ENCODE measurements at regions not wholly inside any gene's neighbourhood (a gene's known extent, or its start where the extent isn't known, plus 50 kb on each side); places are given as distances from the start of the nearest gene placed in this dataset.

GRCh38 chr11:32221476-32222032, 130.7 kb downstream of the RCN1 start:
- Mint-ChIP-seq H3K4me1 (no peaks in the 10 kb centered on the region), H3K36me3 (no peaks in the 10 kb centered on the region), H3K4me3 (no peak overlapping the region), H3K27me3 (peaks cover 8% of the 10 kb centered on the region), H3K9me3 (peaks cover 2% of the 10 kb centered on the region), H3K27ac (no peak overlapping the region)
- no peak for ATAC-seq (ENCODE audit: low read depth)
- DNase-seq (ENCODE audit: low spot score in 2 of 2) = no peak

DNA sequence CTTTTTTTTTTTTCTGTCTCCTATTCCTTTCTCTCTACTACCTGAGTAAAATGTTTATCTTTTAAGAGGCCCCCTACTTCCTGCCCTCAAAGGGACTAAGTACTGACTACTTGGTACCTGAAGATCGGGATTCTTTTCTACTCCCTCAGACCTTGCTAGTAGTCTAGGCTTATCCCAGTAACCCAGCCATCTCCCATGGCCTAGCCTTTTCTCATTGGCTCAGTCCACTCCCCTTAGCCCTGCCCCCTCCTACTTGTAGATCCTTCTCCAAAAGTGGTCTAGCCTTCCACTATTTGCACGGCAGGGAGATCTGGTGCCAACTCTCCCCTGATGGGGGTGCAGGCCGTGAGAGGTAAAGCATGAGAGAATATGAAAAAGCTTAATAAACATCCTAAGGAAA, 133.7 kb downstream of the RCN1 start:
- Mint-ChIP-seq H3K4me3 (no peak overlapping the region), H3K27ac (no peak overlapping the region), H3K36me3 (no peaks in the 10 kb centered on the region), H3K9me3 (peaks cover under 1% of the 10 kb centered on the region), H3K27me3 (peaks cover 8% of the 10 kb centered on the region), H3K4me1 (no peaks in the 10 kb centered on the region)
- no peak for ATAC-seq (ENCODE audit: low read depth)
- no peak for DNase-seq (ENCODE audit: low spot score in 2 of 2)

- Mint-ChIP-seq H3K4me1 (no peaks in the 10 kb centered on the region), H3K9me3 (no peaks in the 10 kb centered on the region), H3K27ac (no peak overlapping the region), H3K36me3 (no peaks in the 10 kb centered on the region), H3K4me3 (no peak overlapping the region), H3K27me3 (peaks cover 9% of the 10 kb centered on the region)
- DNase-seq (ENCODE audit: low spot score in 2 of 2) (no peak), ATAC-seq (ENCODE audit: low read depth) (no peak)
These were observed 134.9 kb downstream of the RCN1 start for GRCh38 chr11:32225571-32226285.

DNA sequence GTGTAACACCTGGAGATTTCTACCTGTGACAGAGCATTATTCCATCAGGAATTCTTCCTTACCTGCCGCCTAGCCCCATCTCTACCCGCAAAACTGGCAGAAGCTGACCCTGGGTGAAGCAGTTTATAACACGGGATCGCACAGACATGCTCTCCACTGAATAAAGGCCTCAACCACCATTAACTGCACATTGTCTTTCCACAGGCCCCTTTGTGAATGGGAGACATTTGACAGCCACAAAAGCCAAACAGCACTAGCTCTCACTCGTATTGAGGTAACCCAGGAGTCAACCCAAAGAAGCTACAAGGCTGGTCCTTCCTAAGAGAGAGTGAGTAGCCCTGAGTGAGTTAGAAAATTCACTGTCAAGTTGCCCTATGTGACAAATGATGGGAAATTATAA, 135.6 kb downstream of the RCN1 start:
- no peaks in the 10 kb centered on the region for H3K4me1 Mint-ChIP-seq
- DNase-seq (ENCODE audit: low spot score in 2 of 2) (no peak), ATAC-seq (ENCODE audit: low read depth) (no peak)
- H3K4me3 Mint-ChIP-seq = no peak overlapping the region
- no peaks in the 10 kb centered on the region for H3K36me3 Mint-ChIP-seq
- H3K9me3 Mint-ChIP-seq = no peaks in the 10 kb centered on the region
- H3K27ac Mint-ChIP-seq = no peak overlapping the region
- peaks cover 9% of the 10 kb centered on the region for H3K27me3 Mint-ChIP-seq

DNA sequence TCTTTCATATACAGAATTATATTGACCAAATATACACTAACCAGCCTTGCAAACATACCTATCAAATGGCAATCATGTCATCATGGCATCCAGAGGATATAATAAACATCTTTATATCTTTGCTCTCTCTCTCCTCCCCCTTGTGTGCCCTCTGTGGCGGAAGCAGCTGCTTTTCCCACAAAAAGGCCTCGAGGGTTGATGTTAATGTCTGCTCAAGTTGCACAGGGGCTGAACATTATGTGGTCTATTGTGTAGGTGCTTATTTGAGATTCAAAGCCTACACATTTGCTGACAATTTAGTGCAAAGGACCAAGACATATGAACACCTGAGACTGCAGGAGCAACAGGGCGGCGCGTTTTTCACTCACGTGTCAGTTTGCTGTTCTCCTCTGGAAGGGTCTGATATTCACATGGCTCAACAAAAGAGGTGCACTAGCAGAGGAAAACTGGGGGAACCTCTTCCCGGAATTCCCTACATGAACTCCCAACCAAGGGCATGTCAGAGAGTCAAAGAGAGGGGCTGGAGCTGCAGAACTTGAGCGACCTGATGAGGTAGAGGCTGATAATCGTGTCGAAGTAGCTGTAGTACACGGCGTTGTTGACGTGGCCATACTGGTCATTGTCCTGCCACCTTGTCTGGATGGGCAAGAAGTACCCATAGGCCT, 138.8 kb downstream of the RCN1 start:
- H3K4me3 Mint-ChIP-seq = no peak overlapping the region
- ATAC-seq (ENCODE audit: low read depth) (no peak), DNase-seq (ENCODE audit: low spot score in 2 of 2) (no peak)
- no peaks in the 10 kb centered on the region for H3K9me3 Mint-ChIP-seq
- H3K4me1 Mint-ChIP-seq = no peaks in the 10 kb centered on the region
- H3K27ac Mint-ChIP-seq = no peak overlapping the region
- H3K27me3 Mint-ChIP-seq = peaks cover 20% of the 10 kb centered on the region
- H3K36me3 Mint-ChIP-seq = no peaks in the 10 kb centered on the region

- H3K27ac Mint-ChIP-seq = no peak overlapping the region
- peaks cover 17% of the 10 kb centered on the region for H3K27me3 Mint-ChIP-seq
- no peak overlapping the region for H3K4me3 Mint-ChIP-seq
- no peaks in the 10 kb centered on the region for H3K4me1 Mint-ChIP-seq
- H3K36me3 Mint-ChIP-seq = no peaks in the 10 kb centered on the region
- no peaks in the 10 kb centered on the region for H3K9me3 Mint-ChIP-seq
- DNase-seq (ENCODE audit: low spot score in 2 of 2) (no peak), ATAC-seq (ENCODE audit: low read depth) (no peak)
These were observed 141.1 kb downstream of the RCN1 start for GRCh38 chr11:32231909-32232493.

DNA sequence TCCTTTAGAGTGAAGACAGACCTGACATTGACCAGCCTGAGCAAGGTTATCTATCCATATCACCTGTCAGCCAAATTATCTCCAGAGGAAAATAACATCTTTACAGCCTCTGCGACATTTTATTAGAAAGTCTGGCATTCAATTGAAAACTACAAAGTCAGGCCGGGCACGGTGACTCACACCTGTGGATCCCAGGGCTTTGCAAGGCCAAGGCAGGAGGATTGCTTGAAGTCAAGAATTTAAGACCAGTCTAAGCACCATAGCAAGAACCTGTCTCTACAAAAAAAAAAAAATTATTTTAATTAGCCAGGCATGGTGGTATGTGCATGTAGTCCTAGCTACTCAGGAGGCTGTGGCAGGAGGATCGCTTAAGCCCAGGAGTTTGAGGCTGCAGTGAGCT, 141.6 kb downstream of the RCN1 start:
- DNase-seq (ENCODE audit: low spot score in 2 of 2) (no peak), ATAC-seq (ENCODE audit: low read depth) (no peak)
- Mint-ChIP-seq H3K36me3 (no peaks in the 10 kb centered on the region), H3K4me3 (no peak overlapping the region), H3K4me1 (no peaks in the 10 kb centered on the region), H3K9me3 (no peaks in the 10 kb centered on the region), H3K27me3 (peaks cover 17% of the 10 kb centered on the region), H3K27ac (no peak overlapping the region)

DNA sequence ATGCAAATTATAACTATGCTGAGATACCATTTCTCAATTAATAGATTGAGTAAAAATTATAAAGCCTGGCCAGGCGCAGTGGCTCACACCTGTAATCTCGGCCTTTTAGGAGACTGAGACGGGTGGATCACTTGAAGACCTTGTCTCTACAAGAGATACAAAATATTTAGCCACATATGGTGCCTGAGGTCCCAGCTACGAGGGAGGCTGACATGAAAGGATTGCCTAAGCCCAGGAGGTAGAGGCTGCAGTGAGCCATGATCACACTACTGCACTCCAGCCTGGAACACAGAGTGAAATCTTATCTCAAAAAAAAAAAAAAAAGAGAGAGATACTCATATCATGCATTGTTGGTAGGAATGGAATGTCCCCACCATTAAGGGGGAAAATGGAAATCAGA, 142.4 kb downstream of the RCN1 start:
- ATAC-seq (ENCODE audit: low read depth) (no peak), DNase-seq (ENCODE audit: low spot score in 2 of 2) (no peak)
- H3K4me1 Mint-ChIP-seq = no peaks in the 10 kb centered on the region
- H3K36me3 Mint-ChIP-seq = no peaks in the 10 kb centered on the region
- H3K9me3 Mint-ChIP-seq = no peaks in the 10 kb centered on the region
- H3K27me3 Mint-ChIP-seq = peaks cover 17% of the 10 kb centered on the region
- H3K27ac Mint-ChIP-seq = no peak overlapping the region
- H3K4me3 Mint-ChIP-seq = no peak overlapping the region

- Mint-ChIP-seq H3K4me1 (no peaks in the 10 kb centered on the region), H3K36me3 (no peaks in the 10 kb centered on the region), H3K9me3 (no peaks in the 10 kb centered on the region), H3K4me3 (no peak overlapping the region), H3K27ac (no peak overlapping the region), H3K27me3 (peaks cover 17% of the 10 kb centered on the region)
- DNase-seq (ENCODE audit: low spot score in 2 of 2) = no peak
- ATAC-seq (ENCODE audit: low read depth) = no peak
These were observed 143.1 kb downstream of the RCN1 start for GRCh38 chr11:32233928-32234327.

DNA sequence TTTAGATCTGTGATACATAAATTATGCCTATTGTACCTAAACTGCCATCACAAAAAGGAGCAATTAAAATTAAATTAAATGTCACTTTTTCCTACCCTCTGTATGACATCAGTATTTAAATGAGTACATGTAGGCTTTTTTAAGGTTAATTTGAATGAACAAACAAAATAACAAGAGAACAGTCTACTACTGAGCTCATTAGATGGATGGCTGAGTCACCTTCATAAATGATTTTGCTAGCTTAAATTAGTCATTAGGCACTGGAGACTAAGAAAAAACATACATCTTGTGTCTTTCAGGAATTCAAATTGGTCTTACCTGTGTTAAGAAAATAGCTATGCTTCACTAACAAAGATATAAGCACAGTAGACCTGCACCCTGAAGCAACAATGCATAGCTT, 153.6 kb downstream of the RCN1 start:
- no peak overlapping the region for H3K27ac Mint-ChIP-seq
- no peak overlapping the region for H3K4me3 Mint-ChIP-seq
- no peak for ATAC-seq (ENCODE audit: low read depth)
- H3K9me3 Mint-ChIP-seq = no peaks in the 10 kb centered on the region
- H3K27me3 Mint-ChIP-seq = no peaks in the 10 kb centered on the region
- H3K4me1 Mint-ChIP-seq = no peaks in the 10 kb centered on the region
- no peak for DNase-seq (ENCODE audit: low spot score in 2 of 2)
- no peaks in the 10 kb centered on the region for H3K36me3 Mint-ChIP-seq

GRCh38 chr11:32253706-32254105, 162.8 kb downstream of the RCN1 start:
- Mint-ChIP-seq H3K4me1 (no peaks in the 10 kb centered on the region), H3K9me3 (no peaks in the 10 kb centered on the region), H3K27me3 (peaks cover 4% of the 10 kb centered on the region), H3K27ac (no peak overlapping the region), H3K4me3 (no peak overlapping the region), H3K36me3 (no peaks in the 10 kb centered on the region)
- ATAC-seq (ENCODE audit: low read depth) (no peak), DNase-seq (ENCODE audit: low spot score in 2 of 2) (no peak)

GRCh38 chr11:32255841-32256240, 165.0 kb downstream of the RCN1 start:
- DNase-seq (ENCODE audit: low spot score in 2 of 2) = no peak
- Mint-ChIP-seq H3K36me3 (no peaks in the 10 kb centered on the region), H3K27ac (no peak overlapping the region), H3K4me3 (no peak overlapping the region), H3K9me3 (no peaks in the 10 kb centered on the region), H3K27me3 (peaks cover 4% of the 10 kb centered on the region), H3K4me1 (no peaks in the 10 kb centered on the region)
- no peak for ATAC-seq (ENCODE audit: low read depth)

- no peaks in the 10 kb centered on the region for H3K4me1 Mint-ChIP-seq
- ATAC-seq (ENCODE audit: low read depth) (no peak), DNase-seq (ENCODE audit: low spot score in 2 of 2) (no peak)
- no peak overlapping the region for H3K27ac Mint-ChIP-seq
- H3K36me3 Mint-ChIP-seq = no peaks in the 10 kb centered on the region
- peaks cover 4% of the 10 kb centered on the region for H3K27me3 Mint-ChIP-seq
- no peak overlapping the region for H3K4me3 Mint-ChIP-seq
- no peaks in the 10 kb centered on the region for H3K9me3 Mint-ChIP-seq
These were observed 165.6 kb downstream of the RCN1 start for GRCh38 chr11:32256466-32256865.

DNA sequence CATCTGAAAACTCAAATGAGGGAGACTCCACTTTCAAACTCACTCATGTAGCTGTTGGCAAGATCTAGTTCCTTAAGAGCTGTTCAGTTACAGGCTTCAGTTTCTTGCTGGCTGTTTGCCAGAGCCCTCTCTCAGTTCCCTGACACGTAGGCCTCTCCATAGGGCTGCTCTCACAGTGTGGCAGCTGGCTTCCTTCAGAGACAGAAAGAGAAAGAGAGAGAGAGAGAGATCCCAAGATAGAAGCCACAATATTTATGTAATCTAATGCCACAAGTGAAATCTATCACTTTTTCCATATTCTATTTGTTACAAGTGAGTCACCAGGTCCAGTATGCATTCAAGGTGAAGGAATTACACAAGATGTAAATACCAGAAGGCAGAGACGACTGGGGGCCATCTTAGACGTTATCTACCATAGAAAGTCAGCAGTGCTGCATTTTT, 168.8 kb downstream of the RCN1 start:
- Mint-ChIP-seq H3K4me1 (no peaks in the 10 kb centered on the region), H3K27ac (no peak overlapping the region), H3K27me3 (no peaks in the 10 kb centered on the region), H3K4me3 (no peak overlapping the region), H3K9me3 (no peaks in the 10 kb centered on the region), H3K36me3 (no peaks in the 10 kb centered on the region)
- DNase-seq (ENCODE audit: low spot score in 2 of 2) (no peak), ATAC-seq (ENCODE audit: low read depth) (no peak)
